ENCODE measurements at regions not wholly inside any gene's neighbourhood (a gene's known extent, or its start where the extent isn't known, plus 50 kb on each side); places are given as distances from the start of the nearest gene placed in this dataset.

DNA sequence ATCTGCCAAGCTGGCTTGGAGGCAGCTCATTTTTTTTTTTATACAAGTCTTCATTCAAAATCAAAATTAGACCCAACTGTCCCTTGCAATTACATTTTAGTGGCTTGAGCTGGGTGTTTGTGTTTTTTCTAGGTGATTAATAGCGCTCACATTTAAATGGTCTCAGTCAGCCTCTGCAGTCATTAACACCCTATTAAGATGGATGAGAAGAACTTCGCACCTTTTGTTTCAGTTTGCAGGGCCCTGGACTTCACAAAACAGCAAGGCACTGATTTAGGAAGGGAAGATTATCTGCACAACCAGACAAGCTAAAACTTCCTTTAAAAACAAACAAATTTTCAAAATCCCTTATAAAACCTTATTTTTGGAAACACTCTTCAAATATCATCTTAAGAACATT, 374.8 kb downstream of the EFNA5 start:
- H3K4me3 ChIP-seq (ENCODE audit: low read length), result no peak overlapping the region
- DNase-seq (ENCODE audit: low read depth, low spot score), result no peak

DNA sequence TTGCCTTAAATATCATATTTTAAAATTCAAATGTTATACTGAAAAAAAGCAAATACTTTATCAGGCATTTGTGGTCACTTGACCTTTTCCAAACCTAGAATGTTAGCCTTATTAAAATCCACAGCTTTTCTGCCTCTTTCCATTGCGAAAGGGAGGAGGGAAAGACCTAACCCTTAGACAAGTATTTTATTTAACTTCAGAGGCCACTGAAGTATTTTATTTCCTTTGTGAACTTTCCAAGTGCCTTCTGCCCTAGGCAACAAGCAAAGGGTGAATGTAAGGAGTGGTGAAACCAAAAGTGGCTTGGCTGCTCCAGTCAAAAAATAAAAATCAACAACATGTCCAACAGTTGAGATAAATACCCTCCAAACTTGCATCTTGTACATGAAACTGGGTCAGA, 376.1 kb downstream of the EFNA5 start:
- no peak overlapping the region for H3K4me3 ChIP-seq (ENCODE audit: low read length)
- no peak for DNase-seq (ENCODE audit: low read depth, low spot score)

DNA sequence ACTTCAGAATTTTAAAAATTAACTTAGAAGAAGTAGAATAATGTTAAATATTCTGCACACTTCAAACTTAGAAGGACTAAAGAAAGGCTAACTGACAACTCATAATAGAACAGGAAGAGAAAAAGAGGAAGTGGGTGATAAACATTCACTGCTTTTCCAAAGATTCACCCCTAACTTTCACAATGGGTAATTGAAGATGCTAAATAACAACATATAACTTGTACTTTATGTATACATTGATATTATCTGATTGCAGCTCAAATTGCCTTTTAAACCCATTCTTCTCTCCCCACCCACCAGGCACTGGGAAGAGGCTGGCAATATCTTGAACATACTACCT, 376.6 kb downstream of the EFNA5 start:
- H3K4me3 ChIP-seq (ENCODE audit: low read length), result no peak overlapping the region
- DNase-seq (ENCODE audit: low read depth, low spot score), result no peak

DNA sequence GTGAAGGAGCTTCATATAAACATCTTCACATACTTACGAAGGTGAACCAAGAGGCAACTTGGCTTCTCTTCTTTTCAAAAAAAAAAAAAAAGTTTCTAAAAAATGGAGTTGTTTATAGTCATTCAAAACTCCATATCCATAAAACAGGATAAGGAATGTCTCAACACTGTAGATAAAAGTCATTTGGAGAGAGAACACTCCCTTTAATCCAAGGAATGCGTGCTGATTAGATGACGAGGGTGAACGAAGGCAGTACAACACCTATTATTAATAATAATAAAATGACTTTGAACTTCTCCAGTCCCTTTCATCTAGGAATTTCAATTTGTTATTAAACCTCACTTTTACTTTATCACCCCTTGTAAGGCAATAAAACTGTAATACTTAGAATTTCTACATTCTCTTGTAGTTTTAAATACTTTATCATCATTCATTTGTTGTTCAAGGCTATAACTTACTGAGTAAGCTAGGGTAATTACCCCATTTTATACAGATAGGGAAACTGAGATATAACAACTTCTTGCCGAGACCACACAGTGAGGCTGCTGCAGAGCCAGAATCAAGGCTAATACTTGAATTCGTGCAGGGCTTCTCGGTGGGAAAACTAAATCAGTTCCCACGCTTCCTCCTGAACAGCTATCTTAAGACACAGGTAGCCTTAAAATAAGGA, 377.1 kb downstream of the EFNA5 start:
- no peak overlapping the region for H3K4me3 ChIP-seq (ENCODE audit: low read length)

DNA sequence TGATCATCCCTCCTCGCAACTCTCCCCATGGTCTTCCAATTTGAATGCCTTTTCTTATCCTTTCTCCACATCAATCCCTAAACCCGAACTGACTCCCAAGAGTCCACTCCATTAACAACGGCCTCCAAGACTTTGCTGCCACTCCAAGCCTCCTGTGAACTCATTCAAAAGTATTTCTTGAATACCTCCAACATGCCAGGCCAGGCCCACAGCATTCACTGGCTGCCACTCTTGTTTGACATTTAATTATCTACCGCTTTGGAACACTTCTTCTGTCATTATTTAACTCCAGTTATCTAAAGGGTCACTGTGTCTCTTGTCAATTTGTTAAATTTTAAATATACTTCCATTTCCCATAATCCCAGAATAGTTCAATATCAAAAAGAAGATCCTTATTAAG, 378.9 kb downstream of the EFNA5 start:
- H3K4me3 ChIP-seq (ENCODE audit: low read length), result no peak overlapping the region
- DNase-seq (ENCODE audit: low read depth, low spot score), result no peak

More for the DNA sequence above, 377.1 kb downstream of the EFNA5 start:
- DNase-seq (ENCODE audit: low read depth, low spot score), result no peak

DNA sequence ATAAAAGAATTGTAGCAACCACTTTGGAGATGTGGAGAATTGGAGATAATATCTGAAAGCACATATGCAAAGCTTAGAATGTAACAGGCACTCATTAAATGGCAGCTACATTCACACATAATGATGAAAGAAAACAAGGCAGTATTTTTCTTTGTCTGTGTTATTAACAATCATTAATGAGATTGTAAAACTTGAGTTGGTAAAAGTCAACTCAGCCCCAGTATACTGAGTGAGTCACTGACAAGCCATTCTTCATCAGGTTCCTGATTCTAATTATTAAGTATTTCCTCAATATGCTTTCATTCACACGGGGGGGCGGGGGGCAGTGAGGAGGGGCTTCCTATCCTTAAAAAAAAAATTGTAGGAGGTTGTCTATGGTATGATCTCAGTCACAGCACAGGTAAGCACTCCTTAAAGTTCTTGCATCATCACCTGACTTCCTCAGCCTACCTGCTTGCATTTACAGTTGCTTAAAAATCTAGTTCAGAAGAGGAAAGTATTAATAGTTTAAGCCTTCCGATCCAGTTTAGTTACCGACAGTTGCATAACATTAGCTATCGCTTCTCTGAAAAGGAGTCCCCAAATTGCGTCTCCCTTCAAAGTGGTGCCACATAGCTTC, 379.8 kb downstream of the EFNA5 start:
- no peak for DNase-seq (ENCODE audit: low read depth, low spot score)
- no peak overlapping the region for H3K4me3 ChIP-seq (ENCODE audit: low read length)

DNA sequence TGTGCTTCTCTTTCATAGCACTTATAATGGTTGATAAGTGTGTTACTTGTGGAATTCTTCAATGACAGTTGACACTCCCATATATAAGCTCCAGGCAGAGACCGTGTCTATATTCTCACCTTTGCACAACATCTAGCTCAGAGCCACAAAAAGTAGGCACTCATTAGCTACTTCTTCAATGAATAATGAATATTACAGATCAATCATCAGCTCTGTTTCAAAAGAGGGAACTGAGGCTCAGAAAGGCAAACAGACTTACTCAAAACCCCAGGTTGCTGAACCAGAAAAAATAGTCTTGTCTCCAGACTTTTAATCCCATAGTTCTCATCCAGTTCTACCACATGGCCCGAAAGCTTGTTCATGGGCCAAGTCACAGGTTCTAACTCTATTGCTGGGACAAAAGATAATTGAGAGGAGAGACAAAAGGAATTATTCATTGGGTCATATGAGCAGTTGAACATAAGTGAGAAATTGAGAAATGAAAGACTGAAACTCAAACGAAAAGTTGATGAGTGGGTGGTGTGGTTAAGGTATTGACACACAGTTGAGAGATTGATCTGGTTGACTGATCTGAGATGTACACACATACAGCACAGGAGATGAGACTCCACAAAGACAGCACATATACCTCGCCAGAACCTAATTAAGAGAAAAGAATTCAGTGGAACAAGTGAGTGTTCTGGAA, 381.6 kb downstream of the EFNA5 start:
- H3K4me3 ChIP-seq (ENCODE audit: low read length), result no peak overlapping the region
- DNase-seq (ENCODE audit: low read depth, low spot score), result no peak

DNA sequence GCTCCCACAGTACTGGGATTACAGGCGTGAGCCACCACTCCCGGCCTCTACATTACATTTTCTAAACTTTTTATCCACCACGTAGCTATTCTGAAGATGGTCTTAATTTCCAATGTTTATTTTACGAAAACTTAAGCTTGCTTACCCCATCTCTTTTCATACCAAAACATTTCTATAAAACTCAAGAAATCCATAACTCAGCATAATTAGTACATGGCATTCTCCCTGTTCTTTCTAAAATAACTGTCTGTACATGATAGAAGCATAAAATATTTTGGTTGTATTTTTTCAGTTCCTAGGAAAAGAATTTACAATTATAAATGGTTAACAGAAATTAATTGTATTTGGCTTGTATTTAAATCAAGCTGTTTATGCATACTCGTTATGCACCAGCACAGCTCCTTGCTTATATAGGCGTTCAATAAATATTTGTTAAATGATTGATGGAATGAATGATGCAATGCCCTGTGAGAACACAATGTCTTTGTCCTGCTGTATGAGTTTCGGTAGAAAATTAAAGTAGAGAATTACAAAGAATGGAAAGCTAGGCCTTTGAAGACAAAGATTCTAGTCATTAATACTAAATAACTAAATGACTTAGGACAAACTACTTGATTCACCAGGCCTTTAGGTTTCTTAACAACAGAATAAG, 384.2 kb downstream of the EFNA5 start:
- DNase-seq (ENCODE audit: low read depth, low spot score), result no peak
- H3K4me3 ChIP-seq (ENCODE audit: low read length), result no peak overlapping the region

DNA sequence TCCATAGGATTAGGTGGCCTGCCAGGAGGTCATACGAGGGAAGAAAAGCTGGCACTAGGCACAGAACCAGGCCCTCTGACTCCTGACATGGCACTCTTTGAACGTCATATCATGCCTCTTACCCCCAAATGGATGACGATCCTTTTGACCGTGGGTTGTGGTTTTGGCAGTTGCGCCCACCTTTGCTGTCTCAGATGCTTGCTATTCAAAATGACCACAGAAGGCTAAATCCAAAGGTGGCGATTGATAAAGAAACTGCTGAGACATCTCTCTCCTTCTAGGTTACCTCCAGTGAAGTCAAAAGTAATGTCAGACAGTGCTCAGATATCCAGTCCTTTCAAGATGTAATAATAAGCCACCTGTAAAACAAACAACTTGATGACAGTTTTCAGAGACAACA, 385.0 kb downstream of the EFNA5 start:
- no peak overlapping the region for H3K4me3 ChIP-seq (ENCODE audit: low read length)

DNA sequence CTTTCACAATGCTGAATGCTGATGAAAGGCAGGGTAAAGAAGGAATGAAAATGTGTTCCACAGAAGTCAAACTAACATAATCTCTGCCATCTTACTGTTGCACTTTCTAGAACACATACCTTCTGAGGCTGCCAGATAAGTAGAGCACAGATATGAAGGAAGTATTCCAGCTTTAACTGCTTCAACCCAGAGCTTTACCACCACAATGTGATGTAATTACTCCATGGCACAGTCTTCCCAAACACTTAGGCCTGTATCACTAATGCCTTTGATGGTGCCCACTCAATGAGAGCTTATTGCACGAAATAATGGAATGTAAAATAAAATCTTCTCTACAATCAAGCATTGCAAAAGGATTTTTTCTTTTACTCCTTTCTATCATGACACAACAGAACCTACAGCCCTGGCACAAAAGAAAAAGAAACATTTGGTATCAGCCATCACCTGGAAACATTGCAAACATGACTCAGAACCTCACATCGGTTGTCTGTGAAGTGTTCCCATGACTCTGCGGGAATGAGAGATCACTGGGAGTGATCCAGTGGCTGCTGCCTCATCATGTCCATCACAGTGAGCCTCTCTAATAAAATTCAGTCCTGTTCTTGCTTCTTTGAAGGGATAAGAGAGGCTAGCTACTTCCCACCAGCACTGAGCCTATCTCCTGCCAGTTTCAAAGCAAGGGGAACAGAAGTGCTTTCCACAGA, 385.8 kb downstream of the EFNA5 start:
- no peak for DNase-seq (ENCODE audit: low read depth, low spot score)
- H3K4me3 ChIP-seq (ENCODE audit: low read length), result no peak overlapping the region

More for the DNA sequence above, 385.0 kb downstream of the EFNA5 start:
- no peak for DNase-seq (ENCODE audit: low read depth, low spot score)

DNA sequence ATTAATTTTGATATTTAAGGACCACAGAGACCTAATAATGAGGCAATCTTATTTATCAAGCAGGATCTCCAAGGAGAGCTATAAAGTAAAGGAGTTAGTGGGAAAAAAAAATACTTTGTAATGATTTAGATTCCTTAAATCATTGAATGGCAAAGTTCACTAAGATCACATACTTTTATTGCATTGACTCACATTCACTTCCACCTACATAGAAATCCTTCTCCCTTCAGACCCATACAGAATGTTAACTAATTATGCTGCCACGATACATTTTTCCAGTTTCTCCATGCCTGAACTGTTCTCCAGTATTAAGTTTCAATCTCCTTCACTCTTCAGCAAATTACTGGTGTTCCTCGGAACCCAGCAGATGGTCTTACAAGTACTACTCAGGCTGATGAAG, 388.7 kb downstream of the EFNA5 start:
- DNase-seq (ENCODE audit: low read depth, low spot score), result no peak
- no peak overlapping the region for H3K4me3 ChIP-seq (ENCODE audit: low read length)

DNA sequence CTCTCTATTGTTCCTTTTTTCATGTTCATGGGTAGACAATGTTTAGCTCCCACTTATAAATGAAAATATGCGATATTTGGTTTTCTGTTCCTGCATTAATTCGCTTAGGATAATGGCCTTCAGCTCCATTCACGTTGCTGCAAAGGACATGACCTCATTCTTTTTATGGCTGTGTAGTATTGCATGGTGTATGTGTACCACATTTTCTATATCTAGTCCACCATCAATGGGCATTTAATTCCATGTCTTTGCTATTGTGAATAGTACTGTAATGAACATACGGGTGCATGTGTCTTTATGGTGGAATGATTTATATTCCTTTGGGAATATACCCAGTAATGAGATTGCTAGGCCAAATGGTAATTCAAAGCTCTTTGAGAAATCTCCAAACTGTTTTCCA, 392.0 kb downstream of the EFNA5 start:
- DNase-seq (ENCODE audit: low read depth, low spot score), result no peak

DNA sequence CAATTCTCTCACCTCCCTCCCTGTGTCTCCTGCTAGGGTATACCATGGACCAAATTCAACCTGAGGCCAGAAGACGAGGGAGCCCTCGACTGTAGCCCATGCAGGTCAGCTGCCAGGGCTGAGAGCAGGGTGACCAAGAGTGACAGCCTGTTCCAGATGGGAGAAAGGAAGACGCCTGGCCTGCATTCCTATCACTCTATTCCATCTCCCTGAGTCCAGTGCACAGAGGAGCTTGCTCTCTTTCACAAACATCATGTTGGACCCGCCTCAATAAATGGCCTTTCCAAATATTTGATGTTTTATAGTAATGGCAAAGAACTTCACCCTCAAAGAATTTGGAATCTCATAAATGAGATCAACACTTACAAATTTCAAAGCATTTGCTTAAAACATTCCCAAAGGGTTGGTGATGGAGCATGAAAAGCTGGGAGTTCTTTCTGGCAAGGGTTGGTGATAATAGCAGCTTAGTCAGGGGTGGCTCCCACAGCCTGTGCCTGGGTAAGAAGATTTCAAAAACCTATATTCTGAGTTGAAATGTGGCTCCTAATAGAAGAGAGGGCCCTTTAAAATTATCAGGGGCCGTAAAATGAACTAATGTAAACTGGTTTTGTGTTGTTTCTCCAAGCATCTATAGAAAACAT, 393.1 kb downstream of the EFNA5 start:
- H3K4me3 ChIP-seq (ENCODE audit: low read length), result no peak overlapping the region
- no peak for DNase-seq (ENCODE audit: low read depth, low spot score)

More for the DNA sequence above, 392.0 kb downstream of the EFNA5 start:
- H3K4me3 ChIP-seq (ENCODE audit: low read length), result no peak overlapping the region

DNA sequence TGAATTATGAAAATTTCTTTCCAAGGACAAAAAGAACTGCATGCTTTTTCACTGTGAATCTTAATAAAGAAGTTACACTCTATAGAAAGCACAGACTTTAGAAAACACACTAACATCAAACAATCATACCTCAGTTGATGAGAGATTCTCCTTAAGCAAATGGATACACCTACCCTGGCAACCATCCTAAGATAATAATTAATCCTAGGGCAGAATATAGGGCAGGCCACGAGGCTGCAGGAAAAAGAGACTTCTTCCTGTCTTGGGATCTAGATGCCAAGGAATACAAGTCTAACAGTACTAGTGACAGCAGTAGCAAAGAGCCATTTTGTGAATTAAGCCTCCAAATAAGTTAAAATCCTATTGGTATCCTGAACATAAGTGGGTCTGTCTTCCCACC, 395.4 kb downstream of the EFNA5 start:
- DNase-seq (ENCODE audit: low read depth, low spot score), result no peak
- H3K4me3 ChIP-seq (ENCODE audit: low read length), result no peak overlapping the region

DNA sequence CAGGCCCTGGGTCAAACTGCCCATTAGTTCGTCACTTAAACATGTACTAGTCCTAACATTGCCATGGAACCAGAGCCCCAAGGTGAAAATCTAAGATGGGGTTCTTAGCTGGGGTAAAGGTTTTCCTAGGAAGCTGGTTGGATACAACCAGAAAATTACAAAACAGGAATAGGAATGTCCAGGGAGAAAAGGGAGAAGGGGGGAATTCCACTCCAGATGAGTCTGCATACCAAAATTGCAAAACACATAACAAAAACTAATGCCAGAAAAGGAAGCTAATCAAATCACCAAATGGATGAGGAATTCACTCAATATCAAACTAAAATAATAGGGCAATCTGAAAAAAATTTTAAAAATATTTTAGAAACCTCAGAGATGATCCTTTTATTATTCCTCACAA, 396.2 kb downstream of the EFNA5 start:
- no peak for DNase-seq (ENCODE audit: low read depth, low spot score)
- H3K4me3 ChIP-seq (ENCODE audit: low read length), result no peak overlapping the region

DNA sequence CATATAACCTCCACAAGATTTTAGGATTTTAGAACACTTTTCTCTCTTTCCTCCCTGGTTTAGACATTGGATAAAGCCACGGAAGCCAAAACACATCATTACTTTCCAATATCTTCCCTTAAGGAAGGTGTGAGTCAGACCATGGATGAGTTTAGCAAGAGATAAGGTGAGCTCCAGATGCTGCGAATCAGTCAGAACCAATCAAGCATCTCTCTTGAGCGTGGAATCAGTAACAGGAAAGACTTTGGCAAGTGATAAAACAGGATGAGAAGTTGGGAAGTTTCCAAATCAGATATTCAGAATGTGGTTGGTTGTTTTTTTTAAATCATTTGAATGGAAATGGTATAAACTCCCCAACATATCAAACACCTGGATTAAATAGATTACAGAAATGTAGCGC, 397.8 kb downstream of the EFNA5 start:
- DNase-seq (ENCODE audit: low read depth, low spot score), result no peak
- no peak overlapping the region for H3K4me3 ChIP-seq (ENCODE audit: low read length)

DNA sequence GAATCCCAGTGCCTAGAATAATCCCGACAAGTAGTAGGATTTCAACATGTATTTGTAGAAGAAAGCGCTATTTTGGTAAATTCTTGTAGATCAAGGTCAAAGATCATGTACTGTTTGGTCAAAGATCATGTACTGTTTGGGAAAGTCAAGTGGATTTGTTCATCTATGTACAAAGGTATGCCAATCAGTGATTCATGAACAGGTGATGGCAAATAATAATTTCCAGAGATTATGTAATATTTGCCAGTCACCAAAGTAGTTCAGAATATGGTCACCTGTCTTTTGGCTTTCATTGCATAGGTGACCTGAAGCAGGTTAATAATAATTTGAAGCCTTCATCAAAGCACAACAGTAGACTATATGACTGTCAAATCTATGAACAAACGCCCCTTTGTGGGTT, 398.2 kb downstream of the EFNA5 start:
- no peak overlapping the region for H3K4me3 ChIP-seq (ENCODE audit: low read length)
- no peak for DNase-seq (ENCODE audit: low read depth, low spot score)

DNA sequence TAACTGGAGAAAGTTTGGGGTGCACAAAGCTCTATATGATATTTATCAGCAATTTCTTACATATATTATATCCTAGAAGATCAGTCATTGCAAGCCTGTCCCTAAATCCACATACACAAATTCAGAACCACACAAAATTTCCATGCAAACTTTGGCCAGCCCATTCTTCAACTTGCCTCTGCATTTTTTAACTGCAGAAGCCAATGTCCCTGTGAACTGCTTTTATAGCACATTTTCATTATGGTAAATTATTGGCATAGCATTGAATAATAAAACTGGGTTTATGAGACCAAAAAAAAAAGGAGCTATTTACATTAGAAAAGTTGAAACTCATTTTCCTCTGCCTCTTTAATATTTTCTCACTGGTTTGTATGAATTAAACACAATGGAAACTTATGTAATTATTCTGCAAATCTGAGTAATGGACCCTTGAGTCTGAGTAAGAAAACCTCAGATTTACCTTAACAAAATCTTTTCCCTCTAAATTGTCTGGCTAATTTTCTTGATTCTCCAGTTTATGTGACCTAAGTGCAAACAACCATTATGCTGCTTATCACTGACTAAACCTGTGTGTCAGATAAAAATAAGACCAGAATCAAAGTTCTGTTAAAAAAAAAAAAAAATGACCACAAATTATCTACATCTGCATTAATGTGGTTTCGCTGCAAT, 398.9 kb downstream of the EFNA5 start:
- H3K4me3 ChIP-seq (ENCODE audit: low read length), result no peak overlapping the region
- no peak for DNase-seq (ENCODE audit: low read depth, low spot score)

DNA sequence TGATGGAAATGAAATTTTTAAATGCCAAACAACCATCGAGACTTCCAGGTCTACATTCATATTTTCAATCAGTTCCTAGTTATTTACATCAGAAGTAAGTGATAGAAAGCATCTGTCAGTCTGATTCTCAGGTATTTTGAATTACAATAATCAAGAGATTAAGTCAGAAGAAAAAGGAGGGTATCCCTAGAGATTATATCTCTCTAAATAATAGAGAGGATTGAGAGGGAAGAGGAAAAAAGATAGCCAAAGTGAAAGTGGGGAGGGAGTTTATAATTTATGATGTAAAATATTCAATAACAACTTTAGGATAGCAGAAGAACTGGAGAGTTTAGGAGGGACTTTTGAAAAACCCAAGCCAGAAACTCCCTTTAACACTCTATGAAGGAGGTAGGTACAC, 400.2 kb downstream of the EFNA5 start:
- H3K4me3 ChIP-seq (ENCODE audit: low read length), result no peak overlapping the region
- DNase-seq (ENCODE audit: low read depth, low spot score), result no peak
